Thyroid gland (tissue), 4 donors: ENCODE measurements at regions not wholly inside any gene's neighbourhood (a gene's known extent, or its start where the extent isn't known, plus 50 kb on each side); places are given as distances from the start of the nearest gene placed in this dataset.

ENCODE experiments used
- DNase-seq, 2 donors: peaks; one replicate each; pipeline ENCODE4 v3.0.0-alpha.2; 2019
- H3K27ac ChIP-seq, 3 donors: fragments of 200-600 bp; sonication (generic); 1 replicate in 2 of 3; 2 replicates in 1 of 3; pipeline ENCODE4 v1.5.1; 2016 to 2019; ENCODE audit warnings: mild to moderate bottlenecking in 1 of 3, moderate library complexity in 1 of 3
- H3K27me3 ChIP-seq: fragments of 200-600 bp; sonication (generic); one replicate; pipeline ENCODE4 v1.5.1; 2019
- H3K36me3 ChIP-seq, 2 donors: fragments of 200-600 bp; sonication (generic); one replicate each; pipeline ENCODE4 v1.5.1; 2016 to 2019
- H3K4me1 ChIP-seq, 2 donors: fragments of 200-600 bp; sonication (generic); one replicate each; pipeline ENCODE4 v1.5.1; 2017 to 2019
- H3K4me3 ChIP-seq, 3 donors: fragments of 200-600 bp; sonication (generic); replicated peaks in 1 of 3; 1 replicate in 2 of 3; 2 replicates in 1 of 3; pipeline ENCODE4 v1.5.1; 2016; ENCODE audit warnings: mild to moderate bottlenecking in 1 of 3
- H3K9me3 ChIP-seq: fragments of 200-600 bp; sonication (generic); one replicate; pipeline ENCODE4 v1.5.1; 2017
- CTCF ChIP-seq, 6 experiments: fragments of 200-600 bp in 3 of 6; fragments of 450-650 bp in 3 of 6; sonication (generic) in 3 of 6; IDR thresholded peaks; one replicate each; pipeline ENCODE4 v1.5.1; 2016 to 2019; ENCODE audit warnings: antibody characterized with exemption in 6 of 6, mild to moderate bottlenecking in 2 of 6, inconsistent platforms in 1 of 6, moderate library complexity in 1 of 6
- POLR2A ChIP-seq, 2 donors: fragments of 450-650 bp; IDR thresholded peaks; one replicate each; pipeline ENCODE4 v1.6.1; 2017; ENCODE audit warnings: antibody characterized with exemption in 2 of 2, mild to moderate bottlenecking in 2 of 2, moderate library complexity in 1 of 2
- WGBS, 2 donors: methylation state at CpG; one replicate each; pipeline ENCODE4 v1.1.5; 2017; 5-methylcytosine and 5-hydroxymethylcytosine counted together
- intact Hi-C: fragments of 100-400 bp; cut with DNase I; formaldehyde crosslinking; loops from one replicate; pipeline ENCODE4 v1.15.1; 2023

GRCh38 chr4:132316738-132317137 is 832.4 kb upstream of the PCDH10 start:
- no peaks in the 10 kb centered on the region for H3K9me3 ChIP-seq
- H3K4me3 ChIP-seq: no peak overlapping the region
- no peak for DNase-seq
- intact Hi-C loops: no loop called here
- H3K27me3 ChIP-seq: no peaks in the 10 kb centered on the region
- no peaks in the 10 kb centered on the region for H3K36me3 ChIP-seq
- 89 to 91% methylated on average over 2 of the region's 2 CpGs for WGBS, 2 donors
- H3K4me1 ChIP-seq: no peaks in the 10 kb centered on the region
- no peak overlapping the region for H3K27ac ChIP-seq
- no peak for TF ChIP-seq POLR2A (IDR thresholded peaks at IDR 0.05)
- no peak for TF ChIP-seq CTCF (IDR thresholded peaks at IDR 0.05)

GRCh38 chr4:132317923-132318322 is 831.2 kb upstream of the PCDH10 start:
- WGBS, 2 donors: 82 to 90% methylated on average over 2 of the region's 2 CpGs
- Histone ChIP-seq H3K27me3 (no peaks in the 10 kb centered on the region), H3K4me3 (no peak overlapping the region), H3K36me3 (no peaks in the 10 kb centered on the region), H3K4me1 (no peaks in the 10 kb centered on the region), H3K9me3 (no peaks in the 10 kb centered on the region), H3K27ac (no peak overlapping the region)
- intact Hi-C loops: no loop called here
- TF ChIP-seq POLR2A (IDR thresholded peaks at IDR 0.05): no peak
- no peak for TF ChIP-seq CTCF (IDR thresholded peaks at IDR 0.05)
- no peak for DNase-seq

GRCh38 chr4:132328761-132329160 is 820.3 kb upstream of the PCDH10 start:
- no peak for TF ChIP-seq CTCF (IDR thresholded peaks at IDR 0.05)
- TF ChIP-seq POLR2A (IDR thresholded peaks at IDR 0.05): no peak
- Histone ChIP-seq H3K9me3 (no peaks in the 10 kb centered on the region), H3K27ac (no peak overlapping the region), H3K4me3 (no peak overlapping the region), H3K27me3 (no peaks in the 10 kb centered on the region), H3K36me3 (no peaks in the 10 kb centered on the region), H3K4me1 (no peaks in the 10 kb centered on the region)
- 39 to 88% methylated on average over 1 of the region's 1 CpG for WGBS, 2 donors
- intact Hi-C loops: no loop called here
- DNase-seq: no peak

GRCh38 chr4:132330994-132331393 is 818.1 kb upstream of the PCDH10 start:
- Histone ChIP-seq H3K27me3 (no peaks in the 10 kb centered on the region), H3K4me1 (no peaks in the 10 kb centered on the region), H3K27ac (no peak overlapping the region), H3K4me3 (no peak overlapping the region), H3K9me3 (no peaks in the 10 kb centered on the region), H3K36me3 (no peaks in the 10 kb centered on the region)
- no peak for DNase-seq
- intact Hi-C loops: no loop called here
- WGBS, 2 donors: 81 to 98% methylated on average over 2 of the region's 2 CpGs
- TF ChIP-seq CTCF (IDR thresholded peaks at IDR 0.05) (no peak), POLR2A (IDR thresholded peaks at IDR 0.05) (no peak)

GRCh38 chr4:132332932-132333723 is 816.0 kb upstream of the PCDH10 start:
- no peak overlapping the region for H3K4me3 ChIP-seq
- intact Hi-C loops: no loop called here

More at GRCh38 chr4:132332932-132333723, 816.0 kb upstream of the PCDH10 start:
- H3K4me1 ChIP-seq: no peaks in the 10 kb centered on the region
- no peak for DNase-seq
- WGBS, 2 donors: 79 to 90% methylated on average over 1 of the region's 1 CpG
- H3K27ac ChIP-seq: no peak overlapping the region
- no peaks in the 10 kb centered on the region for H3K27me3 ChIP-seq
- no peaks in the 10 kb centered on the region for H3K36me3 ChIP-seq
- H3K9me3 ChIP-seq: no peaks in the 10 kb centered on the region
- TF ChIP-seq CTCF (IDR thresholded peaks at IDR 0.05): no peak
- TF ChIP-seq POLR2A (IDR thresholded peaks at IDR 0.05): no peak
